ENCODE measurements at regions not wholly inside any gene's neighbourhood (a gene's known extent, or its start where the extent isn't known, plus 50 kb on each side); places are given as distances from the start of the nearest gene placed in this dataset.

DNA sequence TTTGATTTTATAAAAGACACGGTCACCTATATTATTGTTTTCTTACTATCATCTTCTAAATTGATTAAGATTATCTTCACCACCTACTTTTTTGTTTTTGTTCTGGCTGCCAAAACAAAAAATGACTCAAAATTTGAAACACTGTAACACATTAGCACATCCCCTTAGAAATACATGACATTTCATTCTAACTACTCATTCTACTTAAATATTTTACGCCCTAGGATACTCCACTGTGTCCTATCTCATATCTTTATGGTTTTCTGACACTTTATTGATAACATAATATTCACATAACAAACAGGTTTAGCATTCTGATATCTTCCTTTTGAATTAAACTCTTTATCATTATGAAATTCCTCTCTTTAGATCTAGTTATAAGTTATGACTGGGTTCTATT, 656.2 kb downstream of the GBE1 start:
- H3K36me3 ChIP-seq (ENCODE audit: insufficient read depth, low read length), result no peaks in the 10 kb centered on the region
- CTCF ChIA-PET (ENCODE audit: unreplicated experiment), result no interaction called here
- TF ChIP-seq EZH2phosphoT487 (IDR thresholded peaks at IDR 0.05; ENCODE audit: borderline replicate concordance, low read depth, low read length), result no peak
- TF ChIP-seq, protein P1, sequence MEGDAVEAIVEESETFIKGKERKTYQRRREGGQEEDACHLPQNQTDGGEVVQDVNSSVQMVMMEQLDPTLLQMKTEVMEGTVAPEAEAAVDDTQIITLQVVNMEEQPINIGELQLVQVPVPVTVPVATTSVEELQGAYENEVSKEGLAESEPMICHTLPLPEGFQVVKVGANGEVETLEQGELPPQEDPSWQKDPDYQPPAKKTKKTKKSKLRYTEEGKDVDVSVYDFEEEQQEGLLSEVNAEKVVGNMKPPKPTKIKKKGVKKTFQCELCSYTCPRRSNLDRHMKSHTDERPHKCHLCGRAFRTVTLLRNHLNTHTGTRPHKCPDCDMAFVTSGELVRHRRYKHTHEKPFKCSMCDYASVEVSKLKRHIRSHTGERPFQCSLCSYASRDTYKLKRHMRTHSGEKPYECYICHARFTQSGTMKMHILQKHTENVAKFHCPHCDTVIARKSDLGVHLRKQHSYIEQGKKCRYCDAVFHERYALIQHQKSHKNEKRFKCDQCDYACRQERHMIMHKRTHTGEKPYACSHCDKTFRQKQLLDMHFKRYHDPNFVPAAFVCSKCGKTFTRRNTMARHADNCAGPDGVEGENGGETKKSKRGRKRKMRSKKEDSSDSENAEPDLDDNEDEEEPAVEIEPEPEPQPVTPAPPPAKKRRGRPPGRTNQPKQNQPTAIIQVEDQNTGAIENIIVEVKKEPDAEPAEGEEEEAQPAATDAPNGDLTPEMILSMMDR (conservative IDR thresholded peaks at IDR 0.05; ENCODE audit: low read length), result no peak
- H3K27ac ChIP-seq (ENCODE audit: low read depth, low read length, poor library complexity, severe bottlenecking), result no peak overlapping the region
- H3K9me2 ChIP-seq (ENCODE audit: insufficient read depth, low read length), result no peaks in the 10 kb centered on the region
- no peak overlapping the region for H3K4me3 ChIP-seq (ENCODE audit: low read depth, low read length, poor library complexity, severe bottlenecking)
- no peak overlapping the region for H2AFZ ChIP-seq (ENCODE audit: low read length)
- POLR2A ChIA-PET, result no interaction called here
- no peaks in the 10 kb centered on the region for H3K79me2 ChIP-seq (ENCODE audit: insufficient read depth, low read depth, low read length)
- intact Hi-C loops (cut with micrococcal nuclease; ENCODE audit: unreplicated experiment), result no loop called here
- H4K20me1 ChIP-seq (ENCODE audit: insufficient read depth, low read length), result no peaks in the 10 kb centered on the region
- no peaks in the 10 kb centered on the region for H3K4me1 ChIP-seq (ENCODE audit: insufficient read depth, low read length, poor library complexity, severe bottlenecking)
- no peak overlapping the region for H3K4me2 ChIP-seq (ENCODE audit: low read length)
- no TSS peak for BruUV-seq (replicated peaks)
- no peaks in the 10 kb centered on the region for H3K9me3 ChIP-seq (ENCODE audit: low read length)
- DNase-seq (ENCODE audit: low spot score), result no peak

DNA sequence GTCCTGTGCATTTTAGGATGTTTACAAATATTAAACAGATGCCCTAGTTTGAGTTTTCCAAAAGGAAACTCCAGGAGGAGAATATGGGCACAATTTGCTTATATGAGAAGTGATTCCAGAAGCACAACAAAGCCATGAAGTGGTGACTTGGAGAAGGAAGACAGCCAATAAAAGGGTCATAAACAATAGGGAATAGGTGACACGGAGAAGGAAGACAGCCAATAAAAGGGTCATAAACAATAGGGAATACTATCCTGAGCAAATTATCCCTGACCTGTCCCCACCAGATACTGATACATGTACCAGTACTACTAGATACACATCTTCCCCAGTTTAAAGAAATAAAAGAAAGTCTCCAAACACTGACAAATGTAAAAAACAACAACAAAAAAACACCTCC, 663.6 kb downstream of the GBE1 start:
- H3K4me1 ChIP-seq (ENCODE audit: insufficient read depth, low read length, poor library complexity, severe bottlenecking), result no peaks in the 10 kb centered on the region
- no peak for DNase-seq (ENCODE audit: low spot score)
- no peaks in the 10 kb centered on the region for H3K9me3 ChIP-seq (ENCODE audit: low read length)
- CTCF ChIA-PET (ENCODE audit: unreplicated experiment), result no interaction called here
- H3K36me3 ChIP-seq (ENCODE audit: insufficient read depth, low read length), result no peaks in the 10 kb centered on the region
- POLR2A ChIA-PET, result no interaction called here
- no peak for TF ChIP-seq EZH2phosphoT487 (IDR thresholded peaks at IDR 0.05; ENCODE audit: borderline replicate concordance, low read depth, low read length)
- TF ChIP-seq, protein P1 (conservative IDR thresholded peaks at IDR 0.05; ENCODE audit: low read length), result no peak
- H3K9me2 ChIP-seq (ENCODE audit: insufficient read depth, low read length), result no peaks in the 10 kb centered on the region
- BruUV-seq (replicated peaks), result no TSS peak
- H4K20me1 ChIP-seq (ENCODE audit: insufficient read depth, low read length), result no peaks in the 10 kb centered on the region
- no peak overlapping the region for H2AFZ ChIP-seq (ENCODE audit: low read length)
- H3K4me2 ChIP-seq (ENCODE audit: low read length), result no peak overlapping the region
- intact Hi-C loops (cut with micrococcal nuclease; ENCODE audit: unreplicated experiment), result no loop called here
- no peak overlapping the region for H3K4me3 ChIP-seq (ENCODE audit: low read depth, low read length, poor library complexity, severe bottlenecking)
- no peak overlapping the region for H3K27ac ChIP-seq (ENCODE audit: low read depth, low read length, poor library complexity, severe bottlenecking)
- H3K79me2 ChIP-seq (ENCODE audit: insufficient read depth, low read depth, low read length), result no peaks in the 10 kb centered on the region

DNA sequence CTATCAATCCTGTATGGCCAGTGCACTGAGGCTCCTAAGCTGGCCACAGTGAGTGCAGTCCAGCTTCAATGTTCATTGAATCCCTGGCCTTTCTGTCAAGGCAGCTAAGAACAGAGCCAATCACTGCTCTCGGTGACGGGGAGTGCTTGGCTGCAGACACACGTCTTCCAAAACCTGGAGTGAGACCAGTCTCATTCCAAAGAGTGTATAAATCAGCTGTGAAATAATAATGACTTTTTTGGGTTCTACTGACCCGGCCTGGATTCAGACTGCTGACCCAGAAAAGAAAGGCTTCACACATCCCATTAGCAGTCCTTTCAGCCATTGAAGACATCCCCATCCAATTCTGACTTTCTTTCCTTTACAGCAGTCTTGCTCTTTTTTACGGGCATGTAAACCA, 665.5 kb downstream of the GBE1 start:
- Histone ChIP-seq H3K9me2 (ENCODE audit: insufficient read depth, low read length) (no peaks in the 10 kb centered on the region), H3K4me1 (ENCODE audit: insufficient read depth, low read length, poor library complexity, severe bottlenecking) (no peaks in the 10 kb centered on the region), H3K4me3 (ENCODE audit: low read depth, low read length, poor library complexity, severe bottlenecking) (no peak overlapping the region), H3K36me3 (ENCODE audit: insufficient read depth, low read length) (no peaks in the 10 kb centered on the region), H2AFZ (ENCODE audit: low read length) (no peak overlapping the region), H3K9me3 (ENCODE audit: low read length) (no peaks in the 10 kb centered on the region), H4K20me1 (ENCODE audit: insufficient read depth, low read length) (no peaks in the 10 kb centered on the region), H3K27ac (ENCODE audit: low read depth, low read length, poor library complexity, severe bottlenecking) (no peak overlapping the region), H3K4me2 (ENCODE audit: low read length) (no peak overlapping the region), H3K79me2 (ENCODE audit: insufficient read depth, low read depth, low read length) (no peaks in the 10 kb centered on the region)
- CTCF ChIA-PET (ENCODE audit: unreplicated experiment), result no interaction called here
- BruUV-seq (replicated peaks), result no TSS peak
- intact Hi-C loops (cut with micrococcal nuclease; ENCODE audit: unreplicated experiment), result no loop called here
- POLR2A ChIA-PET, result interaction anchor here (0.7 to 1.2 kb wide), 2 partner anchors 22 to 57 kb away, joined by 3 to 7 read pairs; no protein-coding TSS in a partner anchor
- no peak for TF ChIP-seq EZH2phosphoT487 (IDR thresholded peaks at IDR 0.05; ENCODE audit: borderline replicate concordance, low read depth, low read length)
- TF ChIP-seq, protein P1 (conservative IDR thresholded peaks at IDR 0.05; ENCODE audit: low read length), result no peak
- DNase-seq (ENCODE audit: low spot score), result no peak
